Brain microvascular endothelial cell (primary cell): ENCODE measurements at regions not wholly inside any gene's neighbourhood (a gene's known extent, or its start where the extent isn't known, plus 50 kb on each side); places are given as distances from the start of the nearest gene placed in this dataset.
"Not testable (repeated sequence)": the region's sequence is repeated elsewhere in the genome, so short reads cannot be mapped to it uniquely, and the experiment has no call there.

Experiments used
- DNase-seq: peaks from one replicate; pipeline ENCODE4 v3.0.0-alpha.2; 2020
- H3K27ac ChIP-seq: fragments of 250-450 bp; sonication (Bioruptor Pico); 2 replicates; pipeline ENCODE4 v1.5.1; 2020; ENCODE audit warnings: mild to moderate bottlenecking, moderate library complexity
- H3K27me3 ChIP-seq: fragments of 250-450 bp; sonication (Bioruptor Pico); replicated peaks from 2 replicates; pipeline ENCODE4 v1.5.1; 2020; ENCODE audit warnings: mild to moderate bottlenecking
- H3K36me3 ChIP-seq: fragments of 250-450 bp; sonication (Bioruptor Pico); replicated peaks from 2 replicates; pipeline ENCODE4 v1.5.1; 2020; ENCODE audit warnings: mild to moderate bottlenecking
- H3K4me3 ChIP-seq: 2 replicates; pipeline ENCODE4 v1.5.1; 2011; ENCODE audit warnings: low read depth, mild to moderate bottlenecking, control low read depth, low read length, moderate library complexity
- in situ Hi-C: cut with HindIII; loops from 2 replicates; pipeline ENCODE4 v1.10.0; 2017; ENCODE audit warnings: low sequenced_read_pairs, low pct_ligation_motif_present
- TF ChIP-seq, protein P1 (sequence below): IDR thresholded peaks from 2 replicates; pipeline ENCODE4 v1.5.1; 2011; ENCODE audit warnings: low read depth, mild to moderate bottlenecking, moderate library complexity, low read length, control low read depth, inconsistent platforms; ENCODE audit errors: missing control alignments

DNA sequence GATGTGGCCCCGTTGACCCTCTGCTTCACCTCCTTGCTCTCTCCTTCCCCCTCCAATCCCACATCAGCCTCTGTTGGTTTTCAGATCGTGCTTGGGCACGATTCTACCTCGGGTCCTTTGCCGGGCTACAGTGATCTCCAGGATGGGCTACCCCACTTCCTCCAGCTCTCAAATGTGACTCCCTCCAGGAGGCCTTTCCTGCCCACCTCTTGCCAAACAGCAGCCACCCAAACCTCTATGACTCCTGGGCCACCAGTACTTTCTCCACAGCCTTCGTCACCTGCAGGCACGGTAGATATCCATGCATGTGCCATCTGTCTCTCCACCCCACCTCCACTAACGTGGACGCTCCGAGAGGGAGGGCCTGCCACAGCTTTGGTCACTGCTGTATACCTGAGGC, 55.9 kb upstream of the NXT1 start:
- no peaks in the 10 kb centered on the region for H3K36me3 ChIP-seq
- in situ Hi-C loops: no loop called here
- no peak for DNase-seq
- H3K27me3 ChIP-seq: no peaks in the 10 kb centered on the region
- no peak overlapping the region for H3K27ac ChIP-seq
- TF ChIP-seq, protein P1, sequence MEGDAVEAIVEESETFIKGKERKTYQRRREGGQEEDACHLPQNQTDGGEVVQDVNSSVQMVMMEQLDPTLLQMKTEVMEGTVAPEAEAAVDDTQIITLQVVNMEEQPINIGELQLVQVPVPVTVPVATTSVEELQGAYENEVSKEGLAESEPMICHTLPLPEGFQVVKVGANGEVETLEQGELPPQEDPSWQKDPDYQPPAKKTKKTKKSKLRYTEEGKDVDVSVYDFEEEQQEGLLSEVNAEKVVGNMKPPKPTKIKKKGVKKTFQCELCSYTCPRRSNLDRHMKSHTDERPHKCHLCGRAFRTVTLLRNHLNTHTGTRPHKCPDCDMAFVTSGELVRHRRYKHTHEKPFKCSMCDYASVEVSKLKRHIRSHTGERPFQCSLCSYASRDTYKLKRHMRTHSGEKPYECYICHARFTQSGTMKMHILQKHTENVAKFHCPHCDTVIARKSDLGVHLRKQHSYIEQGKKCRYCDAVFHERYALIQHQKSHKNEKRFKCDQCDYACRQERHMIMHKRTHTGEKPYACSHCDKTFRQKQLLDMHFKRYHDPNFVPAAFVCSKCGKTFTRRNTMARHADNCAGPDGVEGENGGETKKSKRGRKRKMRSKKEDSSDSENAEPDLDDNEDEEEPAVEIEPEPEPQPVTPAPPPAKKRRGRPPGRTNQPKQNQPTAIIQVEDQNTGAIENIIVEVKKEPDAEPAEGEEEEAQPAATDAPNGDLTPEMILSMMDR: no peak
- H3K4me3 ChIP-seq: no peak overlapping the region

DNA sequence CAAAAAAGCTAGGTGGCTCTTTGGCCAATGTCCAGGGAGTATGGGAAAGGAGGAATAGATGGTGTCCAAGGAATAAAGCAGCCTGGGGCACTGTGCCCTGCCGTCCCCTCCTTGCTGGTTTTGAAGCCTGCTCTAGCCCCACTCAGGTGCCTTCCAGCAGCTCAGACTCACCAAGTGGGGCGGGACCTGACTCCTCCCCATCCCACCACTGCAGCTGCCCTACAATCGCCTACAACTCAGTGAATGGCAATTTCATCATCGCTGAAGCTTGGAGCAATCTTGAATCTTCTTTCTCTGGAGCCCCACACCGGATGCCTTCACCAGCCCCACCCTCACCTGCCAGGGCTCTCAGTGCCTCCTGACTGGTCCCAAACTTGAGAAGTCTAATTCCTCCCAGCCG, 56.4 kb upstream of the NXT1 start:
- Histone ChIP-seq H3K36me3 (no peaks in the 10 kb centered on the region), H3K4me3 (no peak overlapping the region), H3K27me3 (no peaks in the 10 kb centered on the region), H3K27ac (no peak overlapping the region)
- in situ Hi-C loops: no loop called here
- no peak for DNase-seq
- TF ChIP-seq, protein P1: no peak

DNA sequence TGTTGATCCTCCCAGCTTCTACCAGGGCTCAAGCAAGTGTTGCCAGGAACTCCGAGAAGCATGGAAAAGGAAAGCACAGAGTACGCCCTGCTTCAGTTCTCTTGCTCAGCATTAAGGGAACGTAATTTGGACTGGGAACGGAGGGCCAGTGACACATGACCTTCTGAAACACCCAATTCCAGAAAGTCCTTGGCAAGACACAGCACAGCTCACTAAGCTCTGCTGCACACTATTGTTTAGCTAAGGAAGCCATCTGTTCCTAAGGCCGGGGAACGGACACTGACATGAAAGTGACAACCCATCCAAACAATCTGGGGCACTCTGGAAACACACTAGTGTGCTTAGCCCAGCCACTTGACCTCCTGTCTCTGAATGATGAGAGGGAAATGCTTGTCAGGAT, 56.9 kb upstream of the NXT1 start:
- H3K27ac ChIP-seq: no peak overlapping the region
- in situ Hi-C loops: no loop called here
- DNase-seq: no peak
- H3K4me3 ChIP-seq: no peak overlapping the region
- TF ChIP-seq, protein P1: no peak
- H3K27me3 ChIP-seq: no peaks in the 10 kb centered on the region
- no peaks in the 10 kb centered on the region for H3K36me3 ChIP-seq

DNA sequence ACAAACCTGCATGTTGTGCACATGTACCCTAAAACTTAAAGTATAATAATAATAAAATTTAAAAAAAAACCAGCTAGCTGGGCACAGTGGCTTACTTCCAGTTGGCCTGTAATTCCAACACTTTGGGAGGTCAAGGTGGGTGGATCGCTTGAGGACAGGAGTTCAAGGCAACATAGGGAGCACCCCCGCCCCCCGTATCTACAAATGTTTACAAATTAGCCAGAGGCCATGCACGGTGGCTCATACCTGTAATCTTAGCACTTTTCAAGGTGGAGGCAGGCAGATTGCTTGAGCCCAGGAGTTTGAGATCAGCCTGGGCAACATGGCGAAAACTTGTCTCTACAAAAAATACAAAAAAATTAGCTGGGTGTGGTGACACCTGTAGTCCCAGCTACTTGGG, 58.3 kb upstream of the NXT1 start:
- H3K27ac ChIP-seq, in situ Hi-C loops, H3K27me3 ChIP-seq: not testable (repeated sequence)

DNA sequence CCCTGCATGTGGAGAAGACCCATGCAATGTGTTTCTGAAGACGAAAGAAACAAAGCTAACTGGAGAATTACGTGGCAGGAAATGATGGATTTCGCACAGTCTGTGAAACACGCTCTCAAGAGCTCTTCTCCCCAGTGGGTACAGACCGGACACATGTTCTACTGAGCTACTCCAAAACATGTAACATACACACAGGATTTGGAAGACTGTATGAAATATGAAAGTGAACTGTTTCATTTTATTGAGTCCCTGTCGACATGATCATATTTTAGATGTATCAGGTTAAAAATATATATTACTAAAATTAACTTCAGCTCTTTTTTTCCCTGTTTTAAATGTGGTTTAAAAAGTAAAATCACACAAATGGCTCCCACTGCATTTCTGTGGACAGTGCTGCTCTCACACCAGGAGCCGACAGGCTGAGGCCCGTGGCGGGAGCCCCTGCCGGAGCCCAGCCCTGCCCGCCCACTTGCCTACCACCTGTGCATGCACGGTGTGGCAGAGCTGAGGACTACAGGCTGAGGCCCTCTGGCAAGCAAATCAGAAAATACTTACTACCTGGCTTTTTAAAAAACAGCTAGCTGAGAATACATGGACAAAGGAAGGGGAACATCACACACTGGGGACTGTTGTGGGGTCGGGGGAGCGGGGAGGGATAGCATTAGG, 58.9 kb upstream of the NXT1 start:
- Histone ChIP-seq H3K27me3 (no peaks in the 10 kb centered on the region), H3K36me3 (no peaks in the 10 kb centered on the region), H3K27ac (no peak overlapping the region), H3K4me3 (no peak overlapping the region)
- DNase-seq: no peak
- in situ Hi-C loops: no loop called here
- TF ChIP-seq, protein P1: no peak

More for the DNA sequence above, 58.3 kb upstream of the NXT1 start:
- DNase-seq, H3K4me3 ChIP-seq, H3K36me3 ChIP-seq: not testable (repeated sequence)

DNA sequence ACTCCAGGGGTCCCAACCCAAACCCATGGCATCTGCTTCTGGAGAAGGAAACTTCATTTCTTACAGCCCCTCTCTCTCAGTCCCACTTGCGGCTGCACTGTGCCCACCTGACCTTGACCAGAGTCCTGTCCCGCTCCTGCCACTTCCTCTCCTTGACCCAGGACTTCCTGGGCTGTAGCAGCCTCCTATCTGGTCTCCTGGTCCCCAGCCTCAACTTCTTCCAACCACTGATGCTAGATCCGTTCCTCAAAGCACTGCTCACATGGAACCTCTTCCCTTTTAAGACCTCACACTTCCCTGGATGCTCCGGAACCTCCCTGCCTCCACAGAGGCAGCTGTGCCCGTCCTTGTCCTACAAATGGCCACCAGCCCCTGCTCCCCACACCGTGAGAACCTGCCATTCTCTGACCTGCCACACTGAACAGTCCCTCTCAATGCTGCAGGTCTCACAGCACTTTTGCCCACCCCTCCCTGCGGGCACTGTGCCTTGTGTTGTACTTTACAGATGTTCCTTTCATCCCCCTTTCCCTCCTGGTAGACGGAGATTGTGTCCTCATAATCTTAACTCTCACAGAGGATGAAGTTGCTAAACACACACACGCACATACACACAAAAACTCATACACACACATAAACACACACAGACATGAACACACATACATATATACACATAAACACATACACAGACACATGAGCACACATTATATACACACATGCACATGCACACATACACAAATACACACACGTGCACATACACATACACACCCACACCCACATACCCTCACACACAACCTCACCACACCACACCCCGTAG, 59.6 kb upstream of the NXT1 start:
- in situ Hi-C loops: no loop called here
- Histone ChIP-seq H3K36me3 (no peaks in the 10 kb centered on the region), H3K27ac (no peak overlapping the region), H3K27me3 (no peaks in the 10 kb centered on the region), H3K4me3 (no peak overlapping the region)
- DNase-seq: no peak
- TF ChIP-seq, protein P1: no peak
